NCI-H345 treated with DMSO at 0.1 percent for 48 hours (cell line): ENCODE measurements at regions not wholly inside any gene's neighbourhood (a gene's known extent, or its start where the extent isn't known, plus 50 kb on each side); places are given as distances from the start of the nearest gene placed in this dataset.
A peak's percentile ranks its signal among the peaks of the same experiment; 100 is the strongest.

Experiments used
- DNase-seq: peaks from one replicate; lab custom pipeline; 2025; ENCODE audit not compliant: unreplicated experiment; lab: John Stamatoyannopoulos, UW

DNA sequence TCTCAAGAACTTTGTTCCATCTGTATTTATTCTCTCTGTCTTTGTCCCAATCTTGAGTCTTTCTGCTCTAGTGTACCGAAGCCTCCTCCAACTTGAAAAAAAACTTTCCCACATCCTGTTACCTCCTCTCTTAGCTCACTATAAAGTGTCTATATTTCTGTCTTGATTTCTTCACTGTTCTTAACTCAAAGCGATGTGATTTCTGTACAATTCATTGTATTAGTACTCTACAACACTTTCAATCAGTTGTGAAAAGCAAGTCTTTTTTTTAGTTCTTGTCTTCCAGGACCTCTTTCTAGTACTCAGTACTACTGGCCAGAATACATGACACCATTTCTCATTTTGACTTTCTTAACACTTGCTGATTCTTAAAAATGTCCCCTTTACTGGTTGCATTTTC lies 353.5 kb upstream of the SATB1 start:
- no peak for DNase-seq

GRCh38 chr3:18778094-18778493 lies 353.0 kb upstream of the SATB1 start:
- no peak for DNase-seq

DNA sequence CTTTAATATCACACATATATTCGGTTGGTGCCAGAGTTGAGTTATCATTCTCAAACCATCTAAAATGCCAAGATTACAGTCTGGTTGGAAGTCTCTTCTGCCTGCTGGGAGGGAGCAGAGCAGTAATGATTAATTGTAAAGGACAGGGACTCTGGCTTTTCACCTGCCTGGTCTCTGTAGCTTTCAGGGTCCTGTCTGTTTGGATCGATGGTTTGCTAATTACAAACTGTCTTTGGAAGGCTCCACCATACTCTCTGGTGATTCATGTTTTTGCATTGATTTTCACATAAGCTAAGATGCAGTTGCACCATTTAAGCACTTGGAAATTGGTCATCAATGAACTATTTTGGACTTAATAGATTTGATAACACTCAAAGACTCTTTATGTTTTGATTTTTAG lies 350.4 kb upstream of the SATB1 start:
- no peak for DNase-seq

- DNase-seq: no peak
Measured at GRCh38 chr3:18774319-18775088, 349.4 kb upstream of the SATB1 start.

- no peak for DNase-seq
Measured at GRCh38 chr3:18772699-18773305, 347.7 kb upstream of the SATB1 start.

- no peak for DNase-seq
Measured at GRCh38 chr3:18771931-18772330, 346.8 kb upstream of the SATB1 start.

- DNase-seq: no peak
Measured at GRCh38 chr3:18770800-18771199, 345.7 kb upstream of the SATB1 start.

- no peak for DNase-seq
Measured at GRCh38 chr3:18767756-18768303, 342.7 kb upstream of the SATB1 start.

DNA sequence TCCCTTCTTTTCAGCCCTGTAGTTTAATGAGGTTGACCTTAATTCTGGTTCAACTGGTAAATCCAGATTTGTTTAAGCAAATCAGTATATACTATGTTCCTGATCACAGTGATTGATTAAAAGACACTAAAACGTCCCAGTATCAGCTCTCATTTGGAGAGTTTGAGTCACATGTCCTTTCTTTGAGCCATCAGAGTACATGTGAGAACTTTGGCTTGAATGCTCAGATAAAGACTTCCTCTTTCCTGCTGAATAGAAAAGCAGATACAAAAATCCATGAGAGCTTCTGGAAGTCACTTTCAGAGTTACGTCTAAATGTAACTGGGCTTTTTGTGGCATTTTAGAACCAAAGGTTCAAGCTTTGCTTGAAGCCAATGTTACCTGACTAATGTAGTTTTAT lies 341.8 kb upstream of the SATB1 start:
- no peak for DNase-seq

DNA sequence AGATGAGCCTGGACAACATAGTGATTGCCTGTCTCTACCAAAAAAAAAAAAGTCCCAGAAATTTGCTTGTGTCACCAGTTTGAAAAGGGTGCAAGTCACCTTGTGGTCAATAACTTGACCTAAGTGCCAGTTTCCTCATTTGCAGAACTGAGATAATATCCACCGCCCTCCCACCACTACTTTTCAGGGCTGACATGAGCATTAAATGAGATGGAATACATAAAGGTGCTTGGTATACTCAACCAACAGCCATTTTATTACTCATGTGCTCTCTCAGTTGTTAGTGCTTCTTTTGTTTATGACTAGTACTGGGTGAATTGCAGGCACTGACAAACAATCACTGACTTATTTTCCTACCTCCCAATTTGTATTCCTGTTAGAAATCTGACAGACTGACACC lies 340.5 kb upstream of the SATB1 start:
- no peak for DNase-seq

- no peak for DNase-seq
Measured at GRCh38 chr3:18765161-18765560, 340.0 kb upstream of the SATB1 start.

DNA sequence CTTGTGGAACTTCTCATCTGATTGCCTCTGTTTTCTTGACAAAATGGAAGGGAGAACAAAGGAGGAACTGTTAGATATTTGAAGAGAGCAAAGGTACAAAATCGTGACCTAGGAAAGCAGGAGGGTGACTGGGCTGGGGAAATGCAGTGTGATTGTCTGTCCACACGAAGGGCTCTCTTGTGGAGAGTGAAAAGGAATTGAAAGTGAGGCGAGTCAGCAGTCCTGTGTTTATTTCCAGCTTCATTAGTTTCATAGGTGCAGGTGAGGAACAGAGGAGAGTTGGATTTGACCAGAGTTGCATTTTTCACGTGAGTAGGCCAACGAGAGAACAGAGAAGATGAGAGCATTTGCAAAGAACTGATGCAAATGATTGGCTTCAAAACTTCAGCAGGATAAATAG lies 336.4 kb upstream of the SATB1 start:
- DNase-seq: no peak

GRCh38 chr3:18758047-18758704 lies 333.0 kb upstream of the SATB1 start:
- peak; percentile 53 for DNase-seq

GRCh38 chr3:18757476-18757875 lies 332.3 kb upstream of the SATB1 start:
- no peak for DNase-seq

- no peak for DNase-seq
Measured at GRCh38 chr3:18752273-18752934, 327.3 kb upstream of the SATB1 start.

- DNase-seq: peak; percentile 53
Measured at GRCh38 chr3:18751514-18751913, 326.4 kb upstream of the SATB1 start.

DNA sequence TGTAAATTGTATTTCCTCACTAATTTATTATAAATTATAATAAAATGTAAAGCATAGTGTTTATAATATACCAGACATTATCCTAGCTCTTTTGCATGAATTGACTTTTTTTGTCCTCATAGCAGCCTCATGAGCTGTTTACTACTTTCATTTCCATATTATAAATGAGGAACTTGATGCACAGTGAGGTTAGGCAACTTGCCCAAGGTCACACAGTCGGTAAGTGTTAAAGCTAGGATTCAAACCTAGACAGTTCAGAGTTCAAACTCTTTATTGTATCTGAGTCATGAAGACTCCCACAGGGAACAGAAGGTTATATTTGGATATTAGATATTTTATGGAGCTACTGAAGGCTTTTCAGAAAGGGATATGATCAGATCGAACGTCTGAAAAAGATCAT lies 322.2 kb upstream of the SATB1 start:
- DNase-seq: no peak

DNA sequence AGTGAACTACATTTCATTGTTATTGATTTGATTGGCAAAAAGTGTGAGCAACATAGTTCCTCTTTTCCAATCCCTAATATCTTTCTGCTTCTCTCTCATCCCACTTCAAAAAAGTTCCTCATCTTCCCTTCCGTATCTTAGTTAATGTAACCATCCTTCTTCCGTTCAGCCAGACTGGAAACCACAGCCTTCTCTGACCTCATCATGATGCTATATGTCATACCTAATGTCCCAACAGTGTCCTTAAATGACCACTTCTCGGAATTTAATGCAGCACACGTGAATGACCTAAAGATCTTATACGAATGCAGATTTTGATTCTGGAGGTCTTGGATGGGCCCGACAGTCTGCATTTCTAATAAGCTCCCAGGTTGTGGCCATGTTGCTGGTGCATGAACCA lies 320.3 kb upstream of the SATB1 start:
- DNase-seq: no peak

DNA sequence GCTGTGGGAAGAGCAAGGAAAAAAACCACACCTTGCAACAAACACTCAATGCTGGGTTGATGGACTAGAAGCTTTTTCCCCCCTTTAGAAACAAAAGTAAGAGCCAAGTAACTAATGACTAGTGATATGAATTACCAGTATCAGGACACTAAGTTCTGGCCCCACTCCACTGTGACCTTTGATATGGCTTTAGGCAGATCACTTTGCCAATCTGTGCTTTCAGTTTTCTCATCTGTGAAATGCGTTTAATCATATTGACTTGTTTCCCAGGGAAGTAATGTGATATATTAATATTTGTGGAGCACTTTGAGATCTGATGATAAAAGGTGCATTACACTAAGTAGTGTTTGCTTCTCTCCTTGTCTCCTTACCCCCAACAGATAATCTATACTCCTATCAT lies 319.3 kb upstream of the SATB1 start:
- no peak for DNase-seq

- DNase-seq: no peak
Measured at GRCh38 chr3:18743761-18744160, 318.6 kb upstream of the SATB1 start.
